Hepatocyte (in vitro differentiated cells): ENCODE measurements at regions not wholly inside any gene's neighbourhood (a gene's known extent, or its start where the extent isn't known, plus 50 kb on each side); places are given as distances from the start of the nearest gene placed in this dataset.

Source experiments
- DNase-seq: peaks from one replicate; pipeline ENCODE4 v3.0.0-alpha.2; 2016; ENCODE audit warnings: low spot score
- H2AFZ ChIP-seq: fragments of 200-600 bp; sonication (generic); 2 replicates; pipeline ENCODE4 v1.6.0; 2016; ENCODE audit warnings: antibody characterized with exemption, mild to moderate bottlenecking
- H3K27ac ChIP-seq: fragments of 200-600 bp; sonication (generic); 2 replicates; pipeline ENCODE4 v1.5.1; 2016; ENCODE audit warnings: mild to moderate bottlenecking
- H3K27me3 ChIP-seq: fragments of 200-600 bp; sonication (generic); 2 replicates; pipeline ENCODE4 v1.6.1; 2016
- H3K36me3 ChIP-seq: fragments of 200-600 bp; sonication (generic); replicated peaks from 2 replicates; pipeline ENCODE4 v1.5.1; 2016; ENCODE audit warnings: low read depth; ENCODE audit not compliant: insufficient read depth
- H3K4me1 ChIP-seq: fragments of 200-600 bp; sonication (generic); 2 replicates; pipeline ENCODE4 v1.5.1; 2016; ENCODE audit warnings: mild to moderate bottlenecking, moderate library complexity; ENCODE audit not compliant: insufficient read depth
- H3K4me2 ChIP-seq: fragments of 200-600 bp; sonication (generic); 2 replicates; pipeline ENCODE4 v1.6.0; 2016
- H3K4me3 ChIP-seq: fragments of 200-600 bp; sonication (generic); 2 replicates; pipeline ENCODE4 v1.5.1; 2016; ENCODE audit warnings: mild to moderate bottlenecking
- H3K79me2 ChIP-seq: fragments of 200-600 bp; sonication (generic); 2 replicates; pipeline ENCODE4 v1.6.0; 2017; ENCODE audit warnings: mild to moderate bottlenecking
- H3K9me2 ChIP-seq: fragments of 200-600 bp; sonication (generic); replicated peaks from 2 replicates; pipeline ENCODE4 v1.6.0; 2017; ENCODE audit warnings: mild to moderate bottlenecking; ENCODE audit not compliant: insufficient read depth
- H3K9me3 ChIP-seq: fragments of 200-600 bp; sonication (generic); 2 replicates; pipeline ENCODE4 v1.5.1; 2016; ENCODE audit warnings: low read depth, mild to moderate bottlenecking
- H4K20me1 ChIP-seq: fragments of 200-600 bp; sonication (generic); 2 replicates; pipeline ENCODE4 v1.6.0; 2016; ENCODE audit warnings: mild to moderate bottlenecking; ENCODE audit not compliant: insufficient read depth, poor library complexity, severe bottlenecking
- CTCF ChIP-seq: fragments of 200-600 bp; sonication (generic); IDR thresholded peaks from 2 replicates; pipeline ENCODE4 v1.5.1; 2016; ENCODE audit warnings: antibody characterized with exemption, mild to moderate bottlenecking; ENCODE audit not compliant: poor library complexity
- EZH2 ChIP-seq: fragments of 200-600 bp; sonication (generic); IDR thresholded peaks from 2 replicates; pipeline ENCODE4 v1.6.1; 2016; ENCODE audit warnings: antibody characterized with exemption, mild to moderate bottlenecking, borderline replicate concordance
- EZH2phosphoT487 ChIP-seq: fragments of 200-600 bp; sonication (generic); IDR thresholded peaks from one replicate; pipeline ENCODE4 v1.6.1; 2018; ENCODE audit warnings: antibody characterized with exemption, mild to moderate bottlenecking, low read depth, moderate library complexity; ENCODE audit not compliant: unreplicated experiment, severe bottlenecking
- WGBS: methylation state at CpG from one replicate; pipeline ENCODE4 v1.1.6; 2016; ENCODE audit warnings: low lambda C conversion rate; ENCODE audit errors: missing lambda C conversion rate; 5-methylcytosine and 5-hydroxymethylcytosine counted together

- WGBS, result 83% methylated on average over 1 of the region's 1 CpG
- Histone ChIP-seq H3K27me3 (no peaks in the 10 kb centered on the region), H3K9me3 (no peaks in the 10 kb centered on the region)
Measured at GRCh38 chr1:238073991-238074390, 183.3 kb upstream of the ZP4 start.

GRCh38 chr1:238071061-238071460, 180.3 kb upstream of the ZP4 start:
- Histone ChIP-seq H3K79me2 (no peaks in the 10 kb centered on the region), H3K4me3 (no peak overlapping the region), H3K27ac (no peak overlapping the region), H3K27me3 (no peaks in the 10 kb centered on the region), H3K4me1 (no peaks in the 10 kb centered on the region), H3K36me3 (no peaks in the 10 kb centered on the region), H3K9me2 (no peaks in the 10 kb centered on the region), H3K4me2 (no peak overlapping the region), H4K20me1 (no peaks in the 10 kb centered on the region), H2AFZ (no peak overlapping the region), H3K9me3 (no peaks in the 10 kb centered on the region)
- WGBS, result 77% methylated on average over 3 of the region's 3 CpGs
- TF ChIP-seq CTCF (no peak), EZH2phosphoT487 (no peak), EZH2 (no peak)
- DNase-seq, result no peak

More at GRCh38 chr1:238073991-238074390, 183.3 kb upstream of the ZP4 start:
- Histone ChIP-seq H3K4me3 (no peak overlapping the region), H3K4me2 (no peak overlapping the region), H3K9me2 (no peaks in the 10 kb centered on the region), H3K27ac (no peak overlapping the region), H4K20me1 (no peaks in the 10 kb centered on the region), H3K4me1 (no peaks in the 10 kb centered on the region), H2AFZ (no peak overlapping the region), H3K36me3 (no peaks in the 10 kb centered on the region), H3K79me2 (no peaks in the 10 kb centered on the region)
- TF ChIP-seq EZH2phosphoT487 (no peak), EZH2 (no peak), CTCF (no peak)
- no peak for DNase-seq

GRCh38 chr1:238063454-238063853, 172.7 kb upstream of the ZP4 start:
- Histone ChIP-seq H4K20me1 (no peaks in the 10 kb centered on the region), H3K9me3 (no peaks in the 10 kb centered on the region), H3K27me3 (no peaks in the 10 kb centered on the region), H3K27ac (no peak overlapping the region), H3K79me2 (no peaks in the 10 kb centered on the region), H3K4me2 (no peak overlapping the region), H3K9me2 (no peaks in the 10 kb centered on the region), H3K36me3 (no peaks in the 10 kb centered on the region), H3K4me1 (no peaks in the 10 kb centered on the region), H2AFZ (no peak overlapping the region), H3K4me3 (no peak overlapping the region)
- no peak for DNase-seq
- WGBS, result 94% methylated on average over 4 of the region's 4 CpGs
- TF ChIP-seq CTCF, result no peak
- no peak for TF ChIP-seq EZH2
- TF ChIP-seq EZH2phosphoT487, result no peak
